H1 (cell line): ENCODE measurements at regions not wholly inside any gene's neighbourhood (a gene's known extent, or its start where the extent isn't known, plus 50 kb on each side); places are given as distances from the start of the nearest gene placed in this dataset.

Experiments
- CTCF ChIA-PET: fragments of 300-600 bp; sonication (Branson Sonifier 250); formaldehyde crosslinking; loops from one replicate; lab custom pipeline; 2021; ENCODE audit not compliant: partially characterized antibody; lab: Charles Lee
- POLR2A ChIA-PET: fragments of 300-600 bp; sonication (Branson Sonifier 250); formaldehyde crosslinking; loops from one replicate; lab custom pipeline; 2021; ENCODE audit warnings: inconsistent platforms; ENCODE audit not compliant: partially characterized antibody; lab: Charles Lee
- DNase-seq, 2 experiments: peaks; one replicate each; pipeline versions ENCODE4 v3.0.0 to v3.0.0-alpha.2; 2010 to 2022; ENCODE audit warnings: low spot score in 2 of 2, low read depth in 1 of 2, mixed read lengths in 1 of 2
- FAIRE-seq: peaks from 2 replicates; lab custom pipeline; 2011; peaks lifted over from hg19 to GRCh38; lab: Jason Lieb, UNC
- H2AFZ ChIP-seq: 2 replicates; pipeline ENCODE4 v1.8.1; 2012; ENCODE audit warnings: low read length, inconsistent platforms
- H2AK5ac ChIP-seq: 2 replicates; pipeline ENCODE4 v1.6.1; 2013; ENCODE audit warnings: low read depth, low read length
- H2BK120ac ChIP-seq: replicated peaks from 2 replicates; pipeline ENCODE3; 2013; ENCODE audit warnings: low read depth, low read length, inconsistent platforms
- H2BK12ac ChIP-seq: 2 replicates; pipeline ENCODE4 v1.6.1; 2013; ENCODE audit warnings: low read depth, low read length
- H2BK15ac ChIP-seq: 2 replicates; pipeline ENCODE4 v1.6.1; 2013; ENCODE audit warnings: low read length
- H2BK20ac ChIP-seq: 2 replicates; pipeline ENCODE4 v1.6.1; 2013; ENCODE audit warnings: low read length
- H2BK5ac ChIP-seq: 2 replicates; pipeline ENCODE4 v1.6.1; 2013; ENCODE audit warnings: low read depth, low read length
- H3K14ac ChIP-seq: 2 replicates; pipeline ENCODE4 v1.6.1; 2013; ENCODE audit warnings: inconsistent platforms; ENCODE audit not compliant: insufficient read length
- H3K18ac ChIP-seq: 2 replicates; pipeline ENCODE4 v1.6.1; 2013; ENCODE audit warnings: low read length; ENCODE audit errors: extremely low read depth
- H3K23ac ChIP-seq: 2 replicates; pipeline ENCODE4 v1.6.1; 2013; ENCODE audit warnings: inconsistent platforms; ENCODE audit not compliant: insufficient read length
- H3K23me2 ChIP-seq: 2 replicates; pipeline ENCODE4 v1.6.1; 2013; ENCODE audit warnings: low read depth, low read length
- H3K27ac ChIP-seq: 2 replicates; pipeline ENCODE4 v1.6.1; 2011; ENCODE audit warnings: low read depth, low read length, inconsistent platforms
- H3K27me3 ChIP-seq, 4 experiments: replicated peaks in 1 of 4; 1 replicate in 1 of 4; 2 replicates in 3 of 4; pipeline versions ENCODE4 v1.6.1 to v1.8.1; 2011 to 2013; ENCODE audit warnings: low read length in 3 of 4, mild to moderate bottlenecking in 3 of 4, inconsistent platforms in 2 of 4, mixed read lengths in 2 of 4, moderate library complexity in 1 of 4; ENCODE audit not compliant: control insufficient read depth in 3 of 4, insufficient read depth in 3 of 4; ENCODE audit errors: extremely low read depth in 1 of 4
- H3K36me3 ChIP-seq, 4 experiments: 2 replicates each; pipeline versions ENCODE4 v1.6.1 to v1.8.1; 2011 to 2013; ENCODE audit warnings: mild to moderate bottlenecking in 4 of 4, low read length in 3 of 4, moderate library complexity in 2 of 4, control low read depth in 1 of 4, inconsistent platforms in 1 of 4; ENCODE audit not compliant: insufficient read depth in 4 of 4, control insufficient read depth in 2 of 4
- H3K4ac ChIP-seq: replicated peaks from 2 replicates; pipeline ENCODE3; 2013; ENCODE audit warnings: low read length, low read depth, mixed read lengths, inconsistent platforms; ENCODE audit not compliant: insufficient read length
- H3K4me1 ChIP-seq, 4 experiments: replicated peaks in 1 of 4; 1 replicate in 1 of 4; 2 replicates in 3 of 4; pipeline versions ENCODE4 v1.6.1 to v1.8.1; 2011 to 2013; ENCODE audit warnings: low read length in 3 of 4, inconsistent platforms in 2 of 4, mixed read lengths in 1 of 4; ENCODE audit not compliant: insufficient read depth in 4 of 4, control insufficient read depth in 3 of 4
- H3K4me2 ChIP-seq, 2 experiments: 2 replicates each; pipeline versions ENCODE4 v1.6.1 to v1.8.1; 2011 to 2013; ENCODE audit warnings: low read depth in 2 of 2, low read length in 2 of 2, control low read depth in 1 of 2, inconsistent platforms in 1 of 2, mild to moderate bottlenecking in 1 of 2; ENCODE audit not compliant: insufficient read depth in 1 of 2
- H3K4me3 ChIP-seq, 4 experiments: fragments of 200-600, 300-600 bp in 1 of 4; sonication (generic), shearing (Covaris generic), sonication (Bioruptor Twin) in 1 of 4; 2 replicates each; pipeline versions ENCODE4 v1.5.1 to v1.8.1; 2011 to 2016; ENCODE audit warnings: low read length in 4 of 4, low read depth in 3 of 4, control low read depth in 2 of 4, inconsistent platforms in 2 of 4, mild to moderate bottlenecking in 2 of 4, mixed read lengths in 1 of 4, moderate library complexity in 1 of 4; ENCODE audit not compliant: insufficient read depth in 2 of 4; ENCODE audit errors: extremely low read depth in 1 of 4
- H3K56ac ChIP-seq: replicated peaks from 2 replicates; pipeline ENCODE3; 2013; ENCODE audit warnings: low read depth, mild to moderate bottlenecking, mixed read lengths, low read length, inconsistent platforms; ENCODE audit not compliant: insufficient read length
- H3K79me1 ChIP-seq: 2 replicates; pipeline ENCODE4 v1.6.1; 2013; ENCODE audit warnings: low read depth, low read length, control low read depth
- H3K79me2 ChIP-seq, 2 experiments: 2 replicates each; pipeline versions ENCODE4 v1.6.1 to v1.8.1; 2012 to 2013; ENCODE audit warnings: low read length in 2 of 2, mild to moderate bottlenecking in 2 of 2, inconsistent platforms in 1 of 2; ENCODE audit not compliant: insufficient read depth in 2 of 2, control insufficient read depth in 1 of 2
- H3K9ac ChIP-seq, 4 experiments: replicated peaks in 1 of 4; 1 replicate in 1 of 4; 2 replicates in 3 of 4; pipeline versions ENCODE4 v1.6.1 to v1.8.1; 2011 to 2013; ENCODE audit warnings: low read depth in 3 of 4, low read length in 3 of 4, control low read depth in 2 of 4, mild to moderate bottlenecking in 2 of 4, moderate library complexity in 2 of 4, inconsistent platforms in 1 of 4; ENCODE audit errors: extremely low read depth in 1 of 4
- H3K9me3 ChIP-seq, 2 experiments: 2 replicates each; pipeline versions ENCODE4 v1.6.1 to v1.8.1; 2012 to 2013; ENCODE audit warnings: mild to moderate bottlenecking in 2 of 2, moderate library complexity in 2 of 2, control low read depth in 1 of 2, inconsistent platforms in 1 of 2, low read depth in 1 of 2, low read length in 1 of 2, mixed read lengths in 1 of 2; ENCODE audit not compliant: insufficient read depth in 2 of 2
- H4K20me1 ChIP-seq, 2 experiments: replicated peaks in 1 of 2; 2 replicates each; pipeline versions ENCODE3 to v1.8.1; 2011 to 2013; ENCODE audit warnings: inconsistent platforms in 2 of 2, low read length in 2 of 2, mild to moderate bottlenecking in 1 of 2; ENCODE audit not compliant: insufficient read depth in 2 of 2, control insufficient read depth in 1 of 2
- H4K5ac ChIP-seq: 2 replicates; pipeline ENCODE4 v1.6.1; 2013; ENCODE audit warnings: low read length, low read depth, mixed read lengths, inconsistent platforms; ENCODE audit not compliant: insufficient read length
- H4K8ac ChIP-seq: 2 replicates; pipeline ENCODE4 v1.8.0; 2013; ENCODE audit warnings: mild to moderate bottlenecking, moderate library complexity, low read length, inconsistent platforms; ENCODE audit not compliant: insufficient read depth; ENCODE audit errors: extremely low read depth
- H4K91ac ChIP-seq: replicated peaks from 2 replicates; pipeline ENCODE3; 2013; ENCODE audit warnings: low read length, mixed read lengths, inconsistent platforms; ENCODE audit not compliant: insufficient read length
- BRCA1 ChIP-seq: IDR thresholded peaks from 2 replicates; pipeline ENCODE4 v1.6.1; 2012; ENCODE audit warnings: low read depth, low read length, improper control_type of control experiment
- CEBPB ChIP-seq: IDR thresholded peaks from 2 replicates; pipeline ENCODE4 v1.6.1; 2012; ENCODE audit warnings: low read depth, low read length
- CTBP2 ChIP-seq: IDR thresholded peaks from 2 replicates; pipeline ENCODE4 v1.7.0; 2011; ENCODE audit warnings: borderline replicate concordance, mild to moderate bottlenecking, moderate library complexity, mixed read lengths, low read length; ENCODE audit not compliant: insufficient read depth, insufficient read length
- FOSL1 ChIP-seq: IDR thresholded peaks from 2 replicates; pipeline ENCODE4 v1.6.1; 2011; ENCODE audit warnings: mild to moderate bottlenecking, low read depth, low read length, moderate library complexity; ENCODE audit not compliant: insufficient read depth
- HDAC2 ChIP-seq, 2 experiments: fragments of 300-600 bp in 1 of 2; sonication (generic) in 1 of 2; IDR thresholded peaks; 2 replicates each; pipeline ENCODE4 v1.6.1; 2011 to 2012; ENCODE audit warnings: low read depth in 2 of 2, low read length in 2 of 2, mild to moderate bottlenecking in 2 of 2, moderate library complexity in 2 of 2, borderline replicate concordance in 1 of 2, inconsistent platforms in 1 of 2
- KDM4A ChIP-seq: IDR thresholded peaks from one replicate; pipeline ENCODE4 v1.7.1; 2012; ENCODE audit warnings: low read depth, mild to moderate bottlenecking, moderate library complexity, low read length, inconsistent platforms; ENCODE audit not compliant: severe bottlenecking
- POU5F1 ChIP-seq: IDR thresholded peaks from 2 replicates; pipeline ENCODE4 v1.6.1; 2011; ENCODE audit warnings: low read depth, mild to moderate bottlenecking, low read length, moderate library complexity
- RAD21 ChIP-seq, 2 experiments: IDR thresholded peaks in 1 of 2; conservative IDR thresholded peaks in 1 of 2; 2 replicates each; pipeline ENCODE4 v1.6.1; 2011; ENCODE audit warnings: low read depth in 2 of 2, low read length in 2 of 2, improper control_type of control experiment in 1 of 2, inconsistent platforms in 1 of 2, mild to moderate bottlenecking in 1 of 2, moderate library complexity in 1 of 2
- RNF2 ChIP-seq: fragments of 200-900, 300-1000 bp; sonication (generic); IDR thresholded peaks from 2 replicates; pipeline ENCODE4 v1.7.1; 2016; ENCODE audit warnings: borderline replicate concordance, low read depth, mild to moderate bottlenecking, antibody characterized with exemption, low read length; ENCODE audit not compliant: poor library complexity, severe bottlenecking; ENCODE audit errors: missing control alignments
- SAP30 ChIP-seq: fragments of 300-600 bp; sonication (generic); IDR thresholded peaks from 2 replicates; pipeline ENCODE4 v1.7.1; 2012; ENCODE audit warnings: low read length, moderate library complexity, mild to moderate bottlenecking, inconsistent platforms; ENCODE audit not compliant: insufficient read depth, insufficient replicate concordance
- SRF ChIP-seq: IDR thresholded peaks from 2 replicates; pipeline ENCODE4 v1.6.1; 2011; ENCODE audit warnings: mild to moderate bottlenecking, low read depth, low read length, moderate library complexity
- TBP ChIP-seq: IDR thresholded peaks from 2 replicates; pipeline ENCODE4 v1.6.1; 2011; ENCODE audit warnings: low read depth, low read length, improper control_type of control experiment
- TCF12 ChIP-seq: IDR thresholded peaks from 2 replicates; pipeline ENCODE4 v1.6.1; 2011; ENCODE audit warnings: low read depth, mild to moderate bottlenecking, low read length
- TEAD4 ChIP-seq: IDR thresholded peaks from 2 replicates; pipeline ENCODE4 v1.6.1; 2012; ENCODE audit warnings: low read depth, low read length, inconsistent platforms, mixed read lengths
- WGBS, 2 experiments: shearing (Covaris generic) in 1 of 2; methylation state at CpG; one replicate each; pipeline versions ENCODE4 v1.1.6 to v1.1.7; 2013 to 2015; ENCODE audit warnings: low lambda C conversion rate in 2 of 2, mixed read lengths in 2 of 2, inconsistent platforms in 1 of 2, low coverage in 1 of 2, missing lambda C conversion rate in 1 of 2; ENCODE audit not compliant: insufficient replicate concordance in 2 of 2, insufficient coverage in 1 of 2, insufficient read length in 1 of 2; ENCODE audit errors: extremely low coverage in 1 of 2, missing lambda C conversion rate in 1 of 2; 5-methylcytosine and 5-hydroxymethylcytosine counted together

- no peak overlapping the region for H3K4ac ChIP-seq
- WGBS, 2 experiments, result 87% methylated on average over 1 of the region's 1 CpG; no CpG with 5 or more reads in 1 of the 2 experiments
- H2AK5ac ChIP-seq, result no peak overlapping the region
- no peak overlapping the region for H3K27ac ChIP-seq
- H3K4me2 ChIP-seq, result no peak overlapping the region
- no peaks in the 10 kb centered on the region for H4K20me1 ChIP-seq
- no peak overlapping the region for H4K91ac ChIP-seq
- ChIA-PET CTCF (interaction anchor here (1.0 kb wide), 1 partner anchor 43 kb away, joined by 3 read pairs; no protein-coding TSS in a partner anchor), POLR2A (no interaction called here)
- H3K23me2 ChIP-seq, result no peaks in the 10 kb centered on the region
- no peak overlapping the region for H2BK5ac ChIP-seq
- no peaks in the 10 kb centered on the region for H3K27me3 ChIP-seq
- H3K4me1 ChIP-seq, result no peaks in the 10 kb centered on the region
- H3K79me1 ChIP-seq, result no peaks in the 10 kb centered on the region
- no peak overlapping the region for H3K4me3 ChIP-seq
- H2BK15ac ChIP-seq, result no peak overlapping the region
- no peak overlapping the region for H3K56ac ChIP-seq
- no peak overlapping the region for H2AFZ ChIP-seq
- H3K36me3 ChIP-seq, result no peaks in the 10 kb centered on the region
- no peak overlapping the region for H2BK12ac ChIP-seq
- no peak overlapping the region for H4K8ac ChIP-seq
- DNase-seq (no peak), FAIRE-seq (no peak)
- no peak overlapping the region for H3K18ac ChIP-seq
- H3K9ac ChIP-seq, result no peak overlapping the region
- H3K9me3 ChIP-seq, result no peaks in the 10 kb centered on the region
- H2BK120ac ChIP-seq, result no peak overlapping the region
- H3K79me2 ChIP-seq, result no peaks in the 10 kb centered on the region
- H2BK20ac ChIP-seq, result no peak overlapping the region
- no peak overlapping the region for H3K14ac ChIP-seq
- no peak overlapping the region for H4K5ac ChIP-seq
- H3K23ac ChIP-seq, result no peak overlapping the region
- TF ChIP-seq TEAD4, result no peak
- no peak for TF ChIP-seq POU5F1
- no peak for TF ChIP-seq TCF12
- no peak for TF ChIP-seq RNF2
- no peak for TF ChIP-seq RAD21 (IDR thresholded peaks at IDR 0.05 in 1 of 2, conservative IDR thresholded peaks at IDR 0.05 in 1 of 2; ENCODE audit: low read depth in 2 of 2, low read length in 2 of 2)
- no peak for TF ChIP-seq KDM4A
- no peak for TF ChIP-seq FOSL1
- no peak for TF ChIP-seq TBP
- no peak for TF ChIP-seq BRCA1
- TF ChIP-seq SAP30, result no peak
- no peak for TF ChIP-seq HDAC2 (IDR thresholded peaks at IDR 0.05; ENCODE audit: borderline replicate concordance in 1 of 2, low read depth in 2 of 2, low read length in 2 of 2)
- no peak for TF ChIP-seq CTBP2
- TF ChIP-seq CEBPB, result no peak
- TF ChIP-seq SRF, result no peak
Measured at GRCh38 chr5:120297616-120298015, 166.5 kb upstream of the PRR16 start.
